CD4-positive, alpha-beta T cell treated with Interleukin-10 for 1 hour (primary cell): ENCODE measurements at regions not wholly inside any gene's neighbourhood (a gene's known extent, or its start where the extent isn't known, plus 50 kb on each side); places are given as distances from the start of the nearest gene placed in this dataset.
"Not testable (repeated sequence)": the region's sequence is repeated elsewhere in the genome, so short reads cannot be mapped to it uniquely, and the experiment has no call there.

Experiments used
- DNase-seq: peaks from one replicate; pipeline ENCODE4 v3.0.0-alpha.2; 2020

- DNase-seq = no peak
These were observed 327.5 kb upstream of the EPHA7 start for GRCh38 chr6:93746892-93747291.

GRCh38 chr6:93745306-93745705 lies 325.9 kb upstream of the EPHA7 start:
- no peak for DNase-seq

DNA sequence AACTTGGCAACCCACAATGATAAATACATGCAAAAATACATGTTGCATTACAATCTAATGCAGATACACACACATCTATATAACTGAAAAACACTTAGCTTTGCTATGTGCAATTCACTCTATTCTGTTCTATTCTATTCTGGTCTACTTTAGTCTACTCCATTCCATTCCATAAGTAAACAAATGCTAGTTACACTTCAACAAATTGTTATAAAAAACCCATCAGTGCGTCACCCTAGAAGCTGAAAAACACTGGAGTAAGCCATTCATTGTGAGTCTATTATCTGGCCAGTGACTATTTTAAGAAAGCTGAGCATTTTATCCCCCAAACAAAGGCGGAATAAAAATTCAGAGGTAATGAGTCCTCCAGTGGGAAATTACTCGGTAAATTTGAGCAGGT lies 315.7 kb upstream of the EPHA7 start:
- DNase-seq = no peak

DNA sequence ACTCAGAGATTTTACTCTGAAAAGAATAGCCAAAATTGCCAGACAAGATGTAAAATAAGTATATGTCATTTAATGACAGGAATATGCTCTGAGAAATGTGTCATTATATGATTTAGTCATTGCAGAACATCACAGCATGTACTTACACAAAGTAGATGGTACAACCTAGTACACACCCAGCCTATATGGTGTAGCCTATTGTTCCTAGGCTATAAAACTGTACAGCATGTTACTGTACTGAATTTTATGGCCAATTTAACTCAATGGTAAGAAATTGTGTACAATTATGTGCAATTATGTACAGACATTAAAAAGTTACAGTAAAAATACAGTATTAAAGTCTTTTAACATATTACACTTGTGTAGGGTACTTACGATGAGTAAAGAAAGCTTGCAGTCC lies 311.9 kb upstream of the EPHA7 start:
- no peak for DNase-seq

GRCh38 chr6:93728150-93728549 lies 308.8 kb upstream of the EPHA7 start:
- DNase-seq = no peak

GRCh38 chr6:93727447-93727846 lies 308.1 kb upstream of the EPHA7 start:
- DNase-seq = no peak

DNA sequence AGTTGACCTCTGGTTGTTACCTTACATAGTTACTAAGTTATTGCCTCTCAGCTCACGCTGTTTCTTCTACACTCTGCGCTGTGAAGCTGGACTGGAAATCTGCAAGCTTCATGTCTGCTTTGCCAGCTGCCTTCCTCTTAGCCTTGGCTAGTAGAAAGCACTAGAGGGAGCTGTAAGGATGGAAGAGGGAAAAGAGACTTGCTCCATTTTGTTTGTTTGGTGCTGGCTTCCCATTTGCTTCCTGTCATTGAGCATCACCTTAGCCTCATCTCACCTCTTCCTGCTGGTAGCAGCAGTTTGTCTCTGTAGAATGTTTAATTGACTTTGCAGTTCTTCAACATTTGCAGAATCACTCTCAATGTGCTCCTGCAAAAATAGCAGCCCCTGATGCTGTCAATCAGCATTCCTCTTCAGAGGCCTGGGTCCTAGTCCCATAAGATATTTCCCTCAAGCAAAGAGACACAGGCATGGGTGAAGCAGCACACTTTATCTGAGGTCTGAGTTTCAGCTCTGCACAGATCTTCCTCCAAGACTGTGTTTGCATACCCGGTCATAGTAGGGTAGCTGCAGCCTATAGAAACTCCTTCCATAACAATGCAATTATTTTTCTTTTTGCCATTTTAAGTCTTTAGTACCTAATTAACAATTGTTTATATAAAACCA lies 302.2 kb upstream of the EPHA7 start:
- no peak for DNase-seq

DNA sequence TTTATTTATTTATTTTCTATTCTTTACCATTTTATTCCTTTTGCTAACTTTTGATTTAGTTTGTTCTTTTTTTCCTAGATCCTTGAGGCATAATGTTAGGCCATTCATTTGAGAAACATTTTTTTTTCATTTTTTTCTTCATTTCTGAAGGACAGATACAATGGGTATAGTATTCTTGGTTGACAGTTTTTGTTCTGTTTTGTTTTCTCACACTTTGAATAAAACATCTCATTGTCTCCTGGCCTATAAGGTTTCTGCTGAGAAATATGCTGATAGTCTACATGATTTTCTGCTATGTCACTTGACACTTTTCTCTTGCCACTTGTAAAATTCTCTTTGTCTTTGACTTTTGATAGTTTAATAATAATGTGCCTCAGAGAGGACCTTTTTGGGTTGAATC lies 294.6 kb upstream of the EPHA7 start:
- DNase-seq = no peak

- DNase-seq = no peak
These were observed 284.1 kb upstream of the EPHA7 start for GRCh38 chr6:93703431-93703830.

- DNase-seq = no peak
These were observed 282.2 kb upstream of the EPHA7 start for GRCh38 chr6:93701526-93701925.

DNA sequence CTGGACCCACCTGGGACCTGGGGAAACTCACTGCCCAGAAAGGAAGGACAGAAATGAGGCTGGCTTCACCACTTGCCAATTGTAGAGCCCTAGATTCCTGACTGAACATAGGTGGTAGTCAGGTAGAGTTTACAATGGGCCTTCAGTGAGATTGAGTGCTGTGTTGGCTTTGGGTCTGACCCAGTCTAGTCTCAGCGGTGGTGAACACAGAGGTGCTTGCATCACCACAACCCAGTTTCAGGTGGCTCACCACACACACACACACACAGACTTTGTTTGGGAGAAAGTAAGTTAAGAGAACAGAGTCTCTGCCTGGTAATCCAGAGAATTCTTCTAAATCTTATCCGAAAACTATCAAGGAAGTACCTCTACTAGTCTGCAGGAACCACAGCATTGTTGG lies 266.1 kb upstream of the EPHA7 start:
- DNase-seq = no peak

DNA sequence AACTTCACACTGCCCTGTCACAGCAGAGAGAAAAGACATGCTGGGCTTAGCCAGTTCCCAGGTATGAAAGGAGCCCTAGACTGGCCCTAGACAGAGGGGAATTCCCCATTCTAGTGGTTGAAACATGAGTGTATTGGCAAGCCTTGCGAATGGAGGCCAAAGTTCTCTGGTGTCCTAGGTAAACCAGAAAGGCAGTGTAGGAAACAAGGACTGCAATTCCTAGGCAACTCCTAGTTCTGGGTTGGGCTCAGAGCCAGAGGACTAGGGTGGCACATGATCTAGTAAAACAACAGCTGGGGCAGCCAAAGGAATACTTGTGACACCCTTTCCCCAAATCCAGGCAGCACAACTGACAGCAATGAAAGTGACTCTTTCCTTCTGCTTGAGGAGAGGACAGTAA lies 265.0 kb upstream of the EPHA7 start:
- no peak for DNase-seq

- no peak for DNase-seq
These were observed 260.5 kb upstream of the EPHA7 start for GRCh38 chr6:93679836-93680235.

- no peak for DNase-seq
These were observed 259.6 kb upstream of the EPHA7 start for GRCh38 chr6:93678841-93679454.

- no peak for DNase-seq
These were observed 258.1 kb upstream of the EPHA7 start for GRCh38 chr6:93677264-93677965.

DNA sequence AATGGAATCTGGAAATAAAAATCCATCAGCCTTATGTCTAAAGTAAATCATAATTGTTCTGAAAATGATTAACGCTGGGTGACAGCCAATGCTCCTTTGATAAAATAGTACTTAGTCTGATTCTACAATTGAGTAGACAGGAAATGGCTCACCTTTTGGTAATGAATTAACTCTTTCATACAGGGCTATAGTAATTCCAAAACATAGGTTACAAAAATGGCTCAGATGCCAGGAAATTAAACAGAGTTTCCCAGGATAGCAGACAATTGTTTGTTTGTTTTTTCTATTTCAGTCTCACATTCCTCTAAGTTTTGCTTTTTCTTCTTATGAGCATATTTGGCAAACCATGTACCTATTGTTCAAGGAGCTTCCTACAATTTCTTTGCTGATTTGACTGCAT lies 257.2 kb upstream of the EPHA7 start:
- no peak for DNase-seq

DNA sequence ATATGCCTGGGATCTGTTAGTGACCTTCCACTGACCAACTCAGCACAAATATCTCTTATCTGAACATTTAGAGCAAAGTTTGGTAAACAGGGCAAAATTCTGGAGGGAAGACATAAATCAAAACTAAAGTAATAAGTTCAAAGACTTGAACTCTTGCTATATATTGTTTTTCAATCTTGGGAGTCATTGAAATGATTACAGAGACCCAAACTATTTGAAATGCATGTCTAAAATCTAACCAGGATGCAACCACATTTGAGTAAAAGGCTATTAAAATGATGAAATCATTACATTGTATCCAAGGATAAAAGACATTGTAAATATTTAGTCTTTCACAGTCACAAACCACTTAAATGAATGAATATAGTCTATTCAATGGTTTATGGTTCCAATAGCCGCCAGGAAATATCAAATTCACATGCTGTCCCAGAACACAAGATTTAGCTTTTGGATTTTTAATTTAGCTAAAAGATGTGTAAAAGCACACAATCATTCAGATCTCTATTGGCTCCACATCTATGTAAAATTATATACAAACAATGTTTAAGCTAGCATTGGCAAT lies 256.6 kb upstream of the EPHA7 start:
- DNase-seq = no peak

GRCh38 chr6:93663111-93663510 lies 243.8 kb upstream of the EPHA7 start:
- no peak for DNase-seq

- no peak for DNase-seq
These were observed 235.2 kb upstream of the EPHA7 start for GRCh38 chr6:93654548-93654947.

DNA sequence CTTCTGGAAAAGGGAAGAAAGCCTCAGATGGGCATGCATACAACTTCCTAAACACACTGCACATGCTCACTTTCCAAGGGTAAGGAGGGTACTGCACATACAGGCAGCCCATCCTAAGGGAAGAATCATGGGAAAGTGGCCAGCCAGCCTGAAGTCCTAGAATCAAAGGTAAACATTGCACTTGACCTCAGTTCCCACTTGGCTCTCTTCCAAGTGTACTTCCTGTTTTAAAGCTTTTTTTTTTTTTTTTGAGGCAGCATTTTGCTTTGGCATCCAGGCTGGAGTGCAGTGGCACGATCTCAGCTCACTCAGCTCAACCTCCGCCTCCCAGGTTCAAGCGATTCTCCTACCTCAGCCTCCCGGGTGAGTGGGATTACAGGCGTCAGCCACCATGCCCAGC lies 225.3 kb upstream of the EPHA7 start:
- DNase-seq = no peak

DNA sequence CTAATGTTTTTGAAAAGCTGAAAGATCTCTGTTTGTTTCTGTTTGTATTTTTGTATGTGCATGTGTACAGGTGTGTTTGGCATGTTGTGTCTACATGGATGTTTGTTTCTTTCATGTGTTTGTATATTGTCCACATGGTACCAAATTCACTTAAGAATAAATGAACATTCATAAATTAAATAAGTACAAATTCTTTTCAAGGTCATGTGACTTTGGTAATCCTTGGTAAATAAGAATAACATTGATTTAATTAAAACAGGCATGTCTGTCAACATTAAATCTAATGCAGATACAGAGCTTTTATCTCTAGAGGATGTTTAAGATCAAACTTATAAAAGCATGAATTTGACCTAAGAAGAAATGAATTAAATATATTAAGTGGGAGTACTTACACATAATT lies 219.8 kb upstream of the EPHA7 start:
- no peak for DNase-seq

- not testable (repeated sequence) for DNase-seq
These were observed 217.8 kb upstream of the EPHA7 start for GRCh38 chr6:93636987-93637664.

GRCh38 chr6:93624408-93624807 lies 205.0 kb upstream of the EPHA7 start:
- DNase-seq = no peak

- no peak for DNase-seq
These were observed 202.1 kb upstream of the EPHA7 start for GRCh38 chr6:93621442-93621841.
